Spinal cord (tissue), 9 donors: ENCODE measurements at regions not wholly inside any gene's neighbourhood (a gene's known extent, or its start where the extent isn't known, plus 50 kb on each side); places are given as distances from the start of the nearest gene placed in this dataset.

Source experiments
- DNase-seq, 6 donors: peaks; one replicate each; pipeline versions ENCODE4 v3.0.0 to v3.0.0-alpha.2; 2013 to 2015; ENCODE audit warnings: low spot score in 6 of 6, low read depth in 4 of 6
- H3K27ac ChIP-seq: one replicate; pipeline ENCODE4 v1.5.1; 2013; ENCODE audit warnings: low read depth, low read length, control low read depth
- H3K27me3 ChIP-seq: one replicate; pipeline ENCODE4 v1.6.1; 2013; ENCODE audit warnings: low read length; ENCODE audit not compliant: control insufficient read depth, insufficient read depth
- H3K36me3 ChIP-seq: one replicate; pipeline ENCODE4 v1.6.1; 2013; ENCODE audit warnings: low read length; ENCODE audit not compliant: control insufficient read depth, insufficient read depth
- H3K4me1 ChIP-seq: one replicate; pipeline ENCODE4 v1.6.1; 2013; ENCODE audit warnings: low read length; ENCODE audit not compliant: control insufficient read depth, insufficient read depth
- H3K4me3 ChIP-seq: one replicate; pipeline ENCODE4 v1.5.1; 2013; ENCODE audit warnings: low read depth, low read length, control low read depth
- H3K9me3 ChIP-seq: one replicate; pipeline ENCODE4 v1.6.1; 2013; ENCODE audit warnings: low read length; ENCODE audit not compliant: control insufficient read depth, insufficient read depth
- WGBS: methylation state at CpG from one replicate; pipeline ENCODE4 v1.1.5; 2013; ENCODE audit warnings: missing lambda C conversion rate; ENCODE audit not compliant: insufficient coverage; 5-methylcytosine and 5-hydroxymethylcytosine counted together
- donor health status: healthy.

- H3K36me3 ChIP-seq, result no peaks in the 10 kb centered on the region
- peaks cover 3% of the 10 kb centered on the region for H3K9me3 ChIP-seq
- H3K27ac ChIP-seq, result no peak overlapping the region
- no peaks in the 10 kb centered on the region for H3K27me3 ChIP-seq
- WGBS, result no CpG with 5 or more reads among the region's 2 CpGs
- no peak for DNase-seq
- H3K4me1 ChIP-seq, result no peaks in the 10 kb centered on the region
- no peak overlapping the region for H3K4me3 ChIP-seq
Measured at GRCh38 chr4:45831692-45832091, 292.2 kb downstream of the GABRG1 start.

- Histone ChIP-seq H3K27ac (no peak overlapping the region), H3K4me3 (no peak overlapping the region), H3K4me1 (no peaks in the 10 kb centered on the region), H3K36me3 (no peaks in the 10 kb centered on the region), H3K27me3 (no peaks in the 10 kb centered on the region), H3K9me3 (no peaks in the 10 kb centered on the region)
- no CpG with 5 or more reads among the region's 2 CpGs for WGBS
- no peak for DNase-seq
Measured at GRCh38 chr4:45803994-45804393, 319.9 kb downstream of the GABRG1 start.

GRCh38 chr4:45795135-45795534, 328.7 kb downstream of the GABRG1 start:
- no peaks in the 10 kb centered on the region for H3K9me3 ChIP-seq
- H3K36me3 ChIP-seq, result no peaks in the 10 kb centered on the region
- H3K27me3 ChIP-seq, result no peaks in the 10 kb centered on the region
- H3K4me1 ChIP-seq, result no peaks in the 10 kb centered on the region
- peak in 2 of 6 donors; percentile 9 to 30 for DNase-seq
- no peak overlapping the region for H3K4me3 ChIP-seq
- no peak overlapping the region for H3K27ac ChIP-seq
- no CpG with 5 or more reads among the region's 6 CpGs for WGBS

- peak in 2 of 6 donors; percentile 4 to 20 for DNase-seq
- Histone ChIP-seq H3K27me3 (no peaks in the 10 kb centered on the region), H3K36me3 (no peaks in the 10 kb centered on the region), H3K9me3 (no peaks in the 10 kb centered on the region), H3K27ac (no peak overlapping the region), H3K4me1 (no peaks in the 10 kb centered on the region), H3K4me3 (no peak overlapping the region)
- WGBS, result no CpG with 5 or more reads among the region's 1 CpG
Measured at GRCh38 chr4:45778514-45778913, 345.3 kb downstream of the GABRG1 start.

- no peak overlapping the region for H3K27ac ChIP-seq
- no peaks in the 10 kb centered on the region for H3K4me1 ChIP-seq
- H3K4me3 ChIP-seq, result no peak overlapping the region
- H3K9me3 ChIP-seq, result no peaks in the 10 kb centered on the region
- H3K36me3 ChIP-seq, result no peaks in the 10 kb centered on the region
- no CpG with 5 or more reads among the region's 2 CpGs for WGBS
- H3K27me3 ChIP-seq, result no peaks in the 10 kb centered on the region
- DNase-seq, result no peak
Measured at GRCh38 chr4:45776146-45776545, 347.7 kb downstream of the GABRG1 start.

GRCh38 chr4:45770958-45771357, 352.9 kb downstream of the GABRG1 start:
- H3K36me3 ChIP-seq, result no peaks in the 10 kb centered on the region
- no peaks in the 10 kb centered on the region for H3K4me1 ChIP-seq
- no peaks in the 10 kb centered on the region for H3K9me3 ChIP-seq
- H3K27me3 ChIP-seq, result no peaks in the 10 kb centered on the region
- no peak overlapping the region for H3K4me3 ChIP-seq
- no peak for DNase-seq
- H3K27ac ChIP-seq, result no peak overlapping the region
- no CpG with 5 or more reads among the region's 3 CpGs for WGBS

GRCh38 chr4:45765521-45765920, 358.3 kb downstream of the GABRG1 start:
- Histone ChIP-seq H3K4me1 (no peaks in the 10 kb centered on the region), H3K36me3 (no peaks in the 10 kb centered on the region), H3K4me3 (no peak overlapping the region), H3K9me3 (no peaks in the 10 kb centered on the region), H3K27me3 (no peaks in the 10 kb centered on the region), H3K27ac (no peak overlapping the region)
- WGBS, result no CpG with 5 or more reads among the region's 1 CpG
- no peak for DNase-seq

- WGBS, result no CpG with 5 or more reads among the region's 4 CpGs
- Histone ChIP-seq H3K27ac (no peak overlapping the region), H3K9me3 (no peaks in the 10 kb centered on the region), H3K36me3 (no peaks in the 10 kb centered on the region), H3K27me3 (no peaks in the 10 kb centered on the region), H3K4me1 (no peaks in the 10 kb centered on the region), H3K4me3 (no peak overlapping the region)
- peak in 1 of 6 donors; percentile 51 for DNase-seq
Measured at GRCh38 chr4:45751877-45752530, 371.9 kb downstream of the GABRG1 start.

- DNase-seq, result peak in 1 of 6 donors; percentile 55
- no peaks in the 10 kb centered on the region for H3K9me3 ChIP-seq
- no peaks in the 10 kb centered on the region for H3K36me3 ChIP-seq
- no peaks in the 10 kb centered on the region for H3K4me1 ChIP-seq
- no CpG with 5 or more reads among the region's 2 CpGs for WGBS
- no peaks in the 10 kb centered on the region for H3K27me3 ChIP-seq
- no peak overlapping the region for H3K4me3 ChIP-seq
- H3K27ac ChIP-seq, result no peak overlapping the region
Measured at GRCh38 chr4:45750721-45751120, 373.1 kb downstream of the GABRG1 start.

- Histone ChIP-seq H3K36me3 (no peaks in the 10 kb centered on the region), H3K4me1 (no peaks in the 10 kb centered on the region), H3K27ac (no peak overlapping the region), H3K9me3 (peaks cover 4% of the 10 kb centered on the region), H3K4me3 (no peak overlapping the region), H3K27me3 (no peaks in the 10 kb centered on the region)
- peak in 1 of 6 donors; percentile 49 for DNase-seq
- no CpG with 5 or more reads among the region's 3 CpGs for WGBS
Measured at GRCh38 chr4:45745741-45746140, 378.1 kb downstream of the GABRG1 start.
